AG04450 (cell line): ENCODE measurements at regions not wholly inside any gene's neighbourhood (a gene's known extent, or its start where the extent isn't known, plus 50 kb on each side); places are given as distances from the start of the nearest gene placed in this dataset.

Experiments
- CTCF ChIA-PET: fragments of 300-600, 350-600 bp; formaldehyde crosslinking; extraction: SDS; loops from one replicate; lab custom pipeline; 2022; ENCODE audit warnings: antibody characterized with exemption, inconsistent platforms; lab: Charles Lee
- POLR2A ChIA-PET: fragments of 350-600 bp; formaldehyde crosslinking; extraction: SDS; loops from one replicate; lab custom pipeline; 2021; ENCODE audit warnings: antibody characterized with exemption, inconsistent platforms; lab: Yijun Ruan, JAX
- DNase-seq: peaks from one replicate; pipeline ENCODE4 v3.0.0-alpha.2; 2011; ENCODE audit warnings: low read depth, low spot score
- H3K27ac ChIP-seq: one replicate; pipeline ENCODE4 v1.5.1; 2012; ENCODE audit warnings: low read depth, low read length, control low read depth
- H3K27me3 ChIP-seq: one replicate; pipeline ENCODE4 v1.6.0; 2012; ENCODE audit warnings: low read length; ENCODE audit not compliant: control insufficient read depth, insufficient read depth
- H3K4me3 ChIP-seq: 2 replicates; pipeline ENCODE4 v1.5.1; 2011; ENCODE audit warnings: mild to moderate bottlenecking, low read depth, low read length, control low read depth
- H3K9me3 ChIP-seq: 2 replicates; pipeline ENCODE4 v1.5.1; 2012; ENCODE audit warnings: low read length; ENCODE audit not compliant: control insufficient read depth, insufficient read depth
- CTCF ChIP-seq: IDR thresholded peaks from 2 replicates; pipeline ENCODE4 v1.5.1; 2011; ENCODE audit warnings: low read depth, low read length, control low read depth, inconsistent platforms

- DNase-seq, result no peak
- ChIA-PET CTCF (no interaction called here), POLR2A (no interaction called here)
- H3K27me3 ChIP-seq, result no peaks in the 10 kb centered on the region
- no peak overlapping the region for H3K4me3 ChIP-seq
- no peak for TF ChIP-seq CTCF
- H3K9me3 ChIP-seq, result 0 out of 2 replicates have a peak, but pooled peaks cover 2% of the 10 kb centered on the region
- no peak overlapping the region for H3K27ac ChIP-seq
Measured at GRCh38 chr7:50151001-50151400, 58.0 kb upstream of the ZPBP start.

GRCh38 chr7:50149369-50149768 is 56.3 kb upstream of the ZPBP start:
- Histone ChIP-seq H3K4me3 (no peak overlapping the region), H3K27ac (no peak overlapping the region), H3K9me3 (no peaks in the 10 kb centered on the region), H3K27me3 (no peaks in the 10 kb centered on the region)
- DNase-seq, result no peak
- ChIA-PET POLR2A (no interaction called here), CTCF (no interaction called here)
- TF ChIP-seq CTCF, result no peak

GRCh38 chr7:50147951-50148808 is 55.1 kb upstream of the ZPBP start:
- Histone ChIP-seq H3K4me3 (no peak overlapping the region), H3K27me3 (no peaks in the 10 kb centered on the region), H3K27ac (no peak overlapping the region), H3K9me3 (no peaks in the 10 kb centered on the region)
- TF ChIP-seq CTCF, result no peak
- POLR2A ChIA-PET, result no interaction called here
- CTCF ChIA-PET, result no interaction called here
- DNase-seq, result no peak

- Histone ChIP-seq H3K9me3 (no peaks in the 10 kb centered on the region), H3K4me3 (no peak overlapping the region), H3K27me3 (no peaks in the 10 kb centered on the region), H3K27ac (no peak overlapping the region)
- POLR2A ChIA-PET, result no interaction called here
- no peak for TF ChIP-seq CTCF
- no peak for DNase-seq
- CTCF ChIA-PET, result no interaction called here
Measured at GRCh38 chr7:50146692-50147091, 53.6 kb upstream of the ZPBP start.

GRCh38 chr7:50145801-50146338 is 52.8 kb upstream of the ZPBP start:
- Histone ChIP-seq H3K9me3 (no peaks in the 10 kb centered on the region), H3K27me3 (no peaks in the 10 kb centered on the region), H3K27ac (no peak overlapping the region), H3K4me3 (no peak overlapping the region)
- DNase-seq, result no peak
- ChIA-PET CTCF (interaction anchor here (0.7 to 4.5 kb wide), 3 partner anchors 10 to 1015 kb away, joined by 3 to 55 read pairs (median 23); no protein-coding TSS in a partner anchor), POLR2A (no interaction called here)
- no peak for TF ChIP-seq CTCF
